H9 (cell line): ENCODE measurements at regions not wholly inside any gene's neighbourhood (a gene's known extent, or its start where the extent isn't known, plus 50 kb on each side); places are given as distances from the start of the nearest gene placed in this dataset.

Source experiments
- DNase-seq: peaks from one replicate; pipeline ENCODE4 v3.0.0-alpha.2; 2017
- H2AFZ ChIP-seq: one replicate; pipeline ENCODE4 v1.6.1; 2013; ENCODE audit warnings: mild to moderate bottlenecking, low read length, control low read depth, moderate library complexity
- H2AK5ac ChIP-seq: 2 replicates; pipeline ENCODE4 v1.6.1; 2013; ENCODE audit warnings: low read length, control low read depth, mixed read lengths; ENCODE audit not compliant: insufficient read length
- H2BK120ac ChIP-seq: one replicate; pipeline ENCODE4 v1.6.1; 2013; ENCODE audit warnings: low read depth, mild to moderate bottlenecking, low read length, control low read depth, inconsistent platforms; ENCODE audit not compliant: poor library complexity, severe bottlenecking
- H2BK12ac ChIP-seq: 2 replicates; pipeline ENCODE4 v1.6.1; 2013; ENCODE audit warnings: low read length, control low read depth, mixed read lengths, low read depth; ENCODE audit not compliant: insufficient read length
- H2BK15ac ChIP-seq: 2 replicates; pipeline ENCODE4 v1.6.1; 2013; ENCODE audit warnings: low read depth, low read length, control low read depth
- H2BK20ac ChIP-seq: one replicate; pipeline ENCODE4 v1.6.1; 2013; ENCODE audit warnings: low read depth, mild to moderate bottlenecking, low read length, control low read depth, inconsistent platforms; ENCODE audit not compliant: poor library complexity, severe bottlenecking
- H2BK5ac ChIP-seq: 2 replicates; pipeline ENCODE4 v1.6.1; 2013; ENCODE audit warnings: low read length, control low read depth, mixed read lengths; ENCODE audit not compliant: insufficient read length
- H3K14ac ChIP-seq: 2 replicates; pipeline ENCODE4 v1.6.1; 2013; ENCODE audit warnings: low read length, control low read depth; ENCODE audit not compliant: insufficient read depth
- H3K18ac ChIP-seq: 2 replicates; pipeline ENCODE4 v1.6.1; 2013; ENCODE audit warnings: low read depth, mild to moderate bottlenecking, mixed read lengths, low read length, control low read depth; ENCODE audit not compliant: insufficient read length
- H3K23ac ChIP-seq: 2 replicates; pipeline ENCODE4 v1.6.1; 2013; ENCODE audit warnings: low read length, control low read depth, mixed read lengths, low read depth; ENCODE audit not compliant: insufficient read length
- H3K23me2 ChIP-seq: 2 replicates; pipeline ENCODE4 v1.6.1; 2013; ENCODE audit warnings: low read depth, mild to moderate bottlenecking, mixed read lengths, low read length, control low read depth; ENCODE audit not compliant: insufficient read length, poor library complexity, severe bottlenecking
- H3K27ac ChIP-seq: 2 replicates; pipeline ENCODE4 v1.5.1; 2013; ENCODE audit warnings: low read length, control low read depth, mixed read lengths, low read depth; ENCODE audit not compliant: insufficient read length
- H3K27me3 ChIP-seq: 2 replicates; pipeline ENCODE4 v1.6.1; 2013; ENCODE audit warnings: low read length, control low read depth, inconsistent platforms; ENCODE audit not compliant: insufficient read depth
- H3K4ac ChIP-seq: 2 replicates; pipeline ENCODE4 v1.6.1; 2013; ENCODE audit warnings: low read depth, mild to moderate bottlenecking, control low read depth, inconsistent platforms, low read length, moderate library complexity
- H3K4me1 ChIP-seq: 2 replicates; pipeline ENCODE4 v1.6.1; 2013; ENCODE audit warnings: low read length, control low read depth, inconsistent platforms; ENCODE audit not compliant: insufficient read depth
- H3K4me2 ChIP-seq: 2 replicates; pipeline ENCODE4 v1.6.1; 2013; ENCODE audit warnings: low read length, control low read depth, mixed read lengths; ENCODE audit not compliant: insufficient read length, insufficient read depth
- H3K56ac ChIP-seq: 2 replicates; pipeline ENCODE4 v1.6.1; 2013; ENCODE audit warnings: low read depth, mild to moderate bottlenecking, mixed read lengths, low read length, control low read depth; ENCODE audit not compliant: insufficient read length
- H3K79me1 ChIP-seq: 2 replicates; pipeline ENCODE4 v1.6.1; 2013; ENCODE audit warnings: low read depth, mild to moderate bottlenecking, moderate library complexity, low read length, control low read depth, inconsistent platforms; ENCODE audit not compliant: insufficient read depth, poor library complexity, severe bottlenecking
- H3K79me2 ChIP-seq: 2 replicates; pipeline ENCODE4 v1.6.1; 2013; ENCODE audit warnings: low read length, control low read depth, inconsistent platforms; ENCODE audit not compliant: insufficient read depth
- H3K9ac ChIP-seq: 2 replicates; pipeline ENCODE4 v1.6.1; 2013; ENCODE audit warnings: low read length, control low read depth, mixed read lengths; ENCODE audit not compliant: insufficient read length; ENCODE audit errors: extremely low read depth
- H3K9me3 ChIP-seq: one replicate; pipeline ENCODE4 v1.6.1; 2013; ENCODE audit warnings: low read depth, low read length, inconsistent platforms; ENCODE audit not compliant: control insufficient read depth
- H3T11ph ChIP-seq: one replicate; pipeline ENCODE4 v1.6.1; 2013; ENCODE audit warnings: mild to moderate bottlenecking, low read length, control low read depth, inconsistent platforms
- H4K20me1 ChIP-seq: one replicate; pipeline ENCODE4 v1.6.1; 2013; ENCODE audit not compliant: control insufficient read depth, insufficient read length, insufficient read depth
- H4K5ac ChIP-seq: 2 replicates; pipeline ENCODE4 v1.6.1; 2013; ENCODE audit warnings: low read depth, mild to moderate bottlenecking, mixed read lengths, low read length, control low read depth; ENCODE audit not compliant: insufficient read length
- H4K8ac ChIP-seq: replicated peaks from 2 replicates; pipeline ENCODE4 v1.6.1; 2013; ENCODE audit warnings: low read length, control low read depth, mixed read lengths, low read depth; ENCODE audit not compliant: insufficient read length
- H4K91ac ChIP-seq: 2 replicates; pipeline ENCODE4 v1.6.1; 2013; ENCODE audit warnings: low read depth, mild to moderate bottlenecking, moderate library complexity, mixed read lengths, low read length, control low read depth; ENCODE audit not compliant: insufficient read length
- H3K27ac Mint-ChIP-seq, 3 experiments: 2 replicates in 2 of 3; 3 replicates in 1 of 3; pipeline ENCODE4 v1.8.0; 2020 to 2021; ENCODE audit warnings: mixed read lengths in 3 of 3, mild to moderate bottlenecking in 1 of 3, moderate library complexity in 1 of 3
- H3K27me3 Mint-ChIP-seq: 2 replicates; pipeline ENCODE4 v1.8.0; 2021; ENCODE audit warnings: low read depth, mild to moderate bottlenecking, moderate library complexity, mixed read lengths
- H3K36me3 Mint-ChIP-seq, 3 experiments: 2 replicates in 2 of 3; 3 replicates in 1 of 3; pipeline ENCODE4 v1.8.0; 2020 to 2021; ENCODE audit warnings: low read depth in 3 of 3, mixed read lengths in 3 of 3; ENCODE audit not compliant: insufficient read depth in 1 of 3
- H3K4me1 Mint-ChIP-seq, 2 experiments: 2 replicates each; pipeline ENCODE4 v1.8.0; 2020; ENCODE audit warnings: mixed read lengths in 2 of 2
- H3K4me3 Mint-ChIP-seq, 2 experiments: 2 replicates in 1 of 2; 3 replicates in 1 of 2; pipeline ENCODE4 v1.8.0; 2020 to 2021; ENCODE audit warnings: mild to moderate bottlenecking in 2 of 2, mixed read lengths in 2 of 2, moderate library complexity in 1 of 2
- H3K9me3 Mint-ChIP-seq, 2 experiments: 2 replicates in 1 of 2; 3 replicates in 1 of 2; pipeline ENCODE4 v1.8.0; 2020; ENCODE audit warnings: mild to moderate bottlenecking in 2 of 2, mixed read lengths in 2 of 2, moderate library complexity in 1 of 2
- CTCF ChIP-seq: fragments of 200-600 bp; sonication (generic); conservative IDR thresholded peaks from 3 replicates; pipeline ENCODE4 v1.8.0; 2021; ENCODE audit warnings: antibody characterized with exemption, mild to moderate bottlenecking
- WGBS: extraction: QIAGEN DNeasy Blood & Tissue Kit; methylation state at CpG from one replicate; pipeline ENCODE4 v1.1.7; 2013; ENCODE audit warnings: missing lambda C conversion rate, low lambda C conversion rate, mixed read lengths; ENCODE audit not compliant: insufficient read length; ENCODE audit errors: extremely low coverage; 5-methylcytosine and 5-hydroxymethylcytosine counted together

GRCh38 chr1:5519366-5520135 is 472.7 kb downstream of the NPHP4 start:
- Histone ChIP-seq H3T11ph (no peak overlapping the region), H4K5ac (no peak overlapping the region), H3K4me2 (no peak overlapping the region), H3K23ac (no peak overlapping the region), H3K4ac (no peak overlapping the region), H3K27ac (no peak overlapping the region), H4K8ac (no peak overlapping the region), H3K23me2 (no peaks in the 10 kb centered on the region), H3K18ac (no peak overlapping the region), H3K4me1 (no peaks in the 10 kb centered on the region), H3K79me1 (no peaks in the 10 kb centered on the region), H2BK5ac (no peak overlapping the region), H4K91ac (no peak overlapping the region), H3K56ac (no peak overlapping the region), H3K27me3 (no peaks in the 10 kb centered on the region), H3K14ac (no peak overlapping the region), H3K9me3 (no peaks in the 10 kb centered on the region), H2BK12ac (no peak overlapping the region), H4K20me1 (no peaks in the 10 kb centered on the region), H2AFZ (no peak overlapping the region), H2AK5ac (no peak overlapping the region), H2BK15ac (no peak overlapping the region), H3K9ac (no peak overlapping the region), H2BK120ac (no peak overlapping the region), H3K79me2 (no peaks in the 10 kb centered on the region), H2BK20ac (no peak overlapping the region)
- Mint-ChIP-seq H3K9me3 (peaks cover 3 to 10% of the 10 kb centered on the region in 2 experiments; a peak in 3 of 5 replicates), H3K4me3 (no peak overlapping the region), H3K36me3 (no peaks in the 10 kb centered on the region), H3K27ac (no peak overlapping the region), H3K27me3 (peaks cover 52% of the 10 kb centered on the region), H3K4me1 (peaks cover 0 to 12% of the 10 kb centered on the region in 2 experiments; a peak in 2 of 4 replicates)
- no peak for TF ChIP-seq CTCF
- DNase-seq, result no peak
- no CpG with 5 or more reads among the region's 10 CpGs for WGBS
